ENCODE measurements at regions not wholly inside any gene's neighbourhood (a gene's known extent, or its start where the extent isn't known, plus 50 kb on each side); places are given as distances from the start of the nearest gene placed in this dataset.
"Not testable (repeated sequence)": the region's sequence is repeated elsewhere in the genome, so short reads cannot be mapped to it uniquely, and the experiment has no call there.

GRCh38 chr3:26291840-26292239 lies 330.7 kb upstream of the LRRC3B start:
- no peak for DNase-seq

DNA sequence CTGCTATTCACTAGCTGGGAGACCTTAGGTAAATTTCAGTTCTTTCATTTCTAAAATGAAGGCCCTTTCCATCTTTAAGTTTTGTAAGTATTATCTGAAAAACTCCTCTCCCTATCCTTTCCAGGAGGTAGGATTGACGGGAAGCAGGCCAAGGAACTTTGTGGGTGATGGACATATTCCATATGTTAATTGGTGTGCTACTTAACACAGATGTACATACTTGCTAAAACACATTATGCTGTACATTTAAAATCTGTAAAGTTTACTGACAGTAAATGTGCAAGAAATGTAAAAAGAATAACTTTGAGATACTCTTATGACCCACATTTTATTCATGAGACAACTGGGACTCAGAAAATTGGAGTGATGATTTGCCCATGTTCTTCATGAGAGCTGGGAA lies 329.8 kb upstream of the LRRC3B start:
- no peak for DNase-seq

GRCh38 chr3:26293329-26293844 lies 329.2 kb upstream of the LRRC3B start:
- no peak for DNase-seq

GRCh38 chr3:26307192-26307591 lies 315.4 kb upstream of the LRRC3B start:
- DNase-seq = no peak

GRCh38 chr3:26307787-26308186 lies 314.8 kb upstream of the LRRC3B start:
- DNase-seq = no peak

DNA sequence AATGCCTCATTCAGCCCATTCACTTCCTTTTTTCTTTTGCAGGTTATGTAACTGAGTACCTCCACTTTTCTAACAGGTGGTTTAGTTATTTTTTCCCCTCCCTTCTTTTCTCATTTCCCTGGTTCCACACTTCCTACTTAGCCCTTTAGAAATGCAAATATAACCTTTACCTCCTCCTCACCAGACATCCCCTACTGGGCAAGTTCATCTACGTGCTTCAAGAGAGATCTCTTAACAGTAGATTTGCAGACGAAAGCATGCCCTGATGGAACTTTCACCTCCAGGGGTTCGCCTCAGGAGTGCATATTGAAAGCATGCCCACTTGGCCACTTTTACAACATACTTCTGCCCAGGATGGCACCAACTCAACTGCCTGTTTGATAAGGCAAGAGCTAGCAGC lies 314.1 kb upstream of the LRRC3B start:
- no peak for DNase-seq

- DNase-seq = not testable (repeated sequence)
These were observed 313.0 kb upstream of the LRRC3B start for GRCh38 chr3:26309536-26309935.

GRCh38 chr3:26312816-26313215 lies 309.8 kb upstream of the LRRC3B start:
- DNase-seq = no peak

DNA sequence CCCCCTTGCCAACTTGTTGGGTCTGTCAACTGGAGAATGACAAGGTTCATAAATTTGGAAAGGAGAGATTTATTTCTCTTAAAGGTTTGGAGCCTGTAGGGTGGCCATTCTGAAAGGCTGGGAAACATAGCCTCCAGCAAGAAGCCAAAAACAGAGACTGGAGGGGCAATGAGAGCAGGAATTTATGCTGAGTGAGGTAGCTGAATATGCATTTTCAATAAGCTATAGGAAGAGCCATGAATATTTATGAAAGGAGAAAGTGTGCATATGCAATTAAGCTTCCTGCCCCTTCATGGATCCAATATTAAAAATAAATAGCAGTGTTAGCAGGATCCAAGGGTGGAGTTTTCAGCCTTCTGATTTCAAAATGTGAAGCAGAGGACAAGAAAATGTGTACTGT lies 306.1 kb upstream of the LRRC3B start:
- no peak for DNase-seq

DNA sequence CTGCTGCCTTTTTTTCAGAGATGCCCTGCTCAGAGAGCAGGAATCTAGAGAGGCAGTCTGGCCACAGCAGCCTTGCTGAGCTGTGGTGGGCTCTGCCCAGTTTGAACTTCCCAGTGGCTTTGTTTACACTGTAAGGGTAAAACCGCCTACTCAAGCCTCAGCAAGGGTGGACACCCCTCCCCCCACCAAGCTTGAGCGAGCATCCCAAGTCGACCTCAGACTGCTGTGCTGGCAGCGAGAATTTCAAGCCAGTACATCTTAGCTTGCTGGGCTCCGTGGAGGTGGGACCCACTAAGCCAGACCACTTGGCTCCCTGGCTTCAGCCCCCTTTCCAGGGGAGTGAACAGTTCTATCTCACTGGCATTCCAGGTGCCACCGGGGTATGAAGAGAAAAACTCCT lies 298.8 kb upstream of the LRRC3B start:
- DNase-seq = not testable (repeated sequence)

DNA sequence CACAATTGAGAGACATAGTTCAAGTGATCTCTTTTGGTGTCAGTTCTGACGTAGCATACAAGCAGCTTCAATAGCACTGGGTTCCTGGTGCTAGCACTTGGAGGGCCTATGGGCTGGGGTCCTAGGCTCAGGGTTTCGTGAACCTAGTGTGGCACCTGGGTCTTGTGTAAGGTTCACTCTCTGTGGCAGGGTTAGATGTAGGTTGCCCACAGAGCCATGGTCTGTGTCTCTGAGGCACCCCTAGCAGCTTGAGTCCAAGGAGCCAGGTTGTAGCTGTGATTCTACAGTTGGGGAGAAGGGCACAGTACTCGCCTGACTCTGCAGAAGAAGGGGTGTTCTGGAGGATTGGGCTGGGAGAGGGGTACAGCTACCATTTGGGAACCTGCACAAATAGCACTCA lies 282.6 kb upstream of the LRRC3B start:
- no peak for DNase-seq

DNA sequence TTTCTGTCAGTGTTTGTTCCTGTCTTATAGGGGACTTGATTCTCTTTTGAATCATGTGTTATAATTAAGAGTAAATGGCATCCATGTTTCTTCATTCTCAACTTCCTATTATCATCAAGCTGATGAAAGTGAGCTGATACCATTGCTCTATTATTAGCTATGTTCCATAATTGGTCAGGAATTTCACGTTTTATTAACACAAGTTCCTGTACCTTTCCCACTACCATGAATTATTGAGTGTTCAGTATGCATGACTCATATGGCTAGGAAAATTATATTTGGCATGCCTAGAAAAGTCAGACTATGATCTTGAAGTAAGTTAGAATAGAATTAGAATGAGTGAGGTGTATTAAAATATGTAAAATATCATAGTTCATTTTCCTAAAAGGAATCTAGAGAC lies 278.9 kb upstream of the LRRC3B start:
- DNase-seq = no peak

GRCh38 chr3:26345613-26346012 lies 277.0 kb upstream of the LRRC3B start:
- no peak for DNase-seq

DNA sequence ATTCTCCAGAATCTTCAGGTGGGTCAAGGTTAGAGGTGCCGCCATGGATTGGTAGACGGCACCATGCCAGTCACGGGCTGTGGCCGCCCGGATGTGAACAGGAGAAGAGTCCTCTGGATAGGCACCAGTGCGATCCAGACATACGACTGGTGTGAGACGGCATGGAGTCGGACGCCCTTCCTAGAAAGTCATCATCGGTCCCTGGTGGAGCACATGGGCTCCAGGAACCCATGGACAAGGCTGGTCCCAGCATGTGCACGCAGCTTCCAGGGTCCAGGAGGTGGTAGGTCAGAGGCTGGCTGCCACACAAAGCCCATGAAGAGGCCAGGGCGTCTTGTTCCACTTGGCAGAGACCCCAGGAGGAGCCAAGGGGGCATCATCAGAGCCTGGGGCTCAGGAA lies 276.1 kb upstream of the LRRC3B start:
- no peak for DNase-seq

- no peak for DNase-seq
These were observed 275.4 kb upstream of the LRRC3B start for GRCh38 chr3:26347150-26347549.

- no peak for DNase-seq
These were observed 271.7 kb upstream of the LRRC3B start for GRCh38 chr3:26350853-26351252.

DNA sequence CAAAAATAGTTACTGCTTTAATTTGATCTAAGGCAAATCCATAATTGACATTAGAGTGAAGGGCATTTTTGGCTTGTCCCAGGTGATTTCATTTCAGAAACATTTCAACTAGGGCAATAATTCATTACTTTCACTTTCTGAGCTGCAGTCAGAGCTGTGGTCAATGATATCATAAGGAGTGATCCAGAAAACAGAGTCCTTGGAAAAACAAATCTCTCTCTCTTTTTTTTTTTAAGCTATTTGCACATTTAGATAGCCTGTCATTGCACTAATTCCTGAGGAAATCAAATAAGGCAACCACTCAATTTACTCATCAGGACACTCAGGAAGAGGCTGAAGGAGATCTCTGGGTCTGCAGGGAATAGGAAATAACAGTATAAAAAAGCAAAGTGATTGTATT lies 269.5 kb upstream of the LRRC3B start:
- no peak for DNase-seq

DNA sequence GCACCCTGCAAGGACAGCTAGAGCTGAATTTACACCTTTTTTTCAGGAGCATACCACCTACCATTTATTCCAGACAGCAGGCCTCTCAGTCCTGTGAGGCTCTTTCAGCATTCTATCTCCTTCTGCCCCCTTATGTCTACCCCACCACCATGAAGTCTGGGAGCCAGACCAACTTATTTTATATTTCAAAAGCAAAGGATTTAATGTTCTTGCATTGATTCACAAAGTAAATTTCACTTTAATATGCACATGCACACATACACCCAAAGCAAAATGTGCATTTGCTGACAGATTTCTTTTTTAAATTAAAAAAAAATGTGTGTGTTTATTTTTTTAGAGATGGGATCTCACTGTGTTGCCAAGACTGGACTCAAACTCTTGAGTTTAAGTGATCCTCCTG lies 264.2 kb upstream of the LRRC3B start:
- DNase-seq = no peak

- DNase-seq = no peak
These were observed 256.9 kb upstream of the LRRC3B start for GRCh38 chr3:26365706-26366105.

DNA sequence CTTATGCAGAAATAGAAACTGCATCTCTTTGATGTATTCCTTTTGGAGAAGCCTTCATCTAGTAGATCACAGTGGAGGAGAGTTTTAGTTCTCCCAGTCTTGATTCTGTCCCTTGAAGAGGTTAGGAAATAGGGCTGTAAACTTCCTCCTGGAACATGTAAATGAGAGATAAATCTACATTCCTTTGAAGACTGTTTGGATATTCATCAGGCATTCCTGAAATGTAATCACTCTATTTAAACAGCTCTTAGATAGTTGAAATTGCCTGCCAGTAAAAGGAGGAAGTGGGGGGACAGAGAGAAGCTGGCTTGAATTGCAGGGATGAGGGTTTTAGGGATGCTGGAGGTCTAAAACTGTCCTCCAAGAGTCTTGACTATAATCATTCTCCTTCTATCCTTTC lies 254.3 kb upstream of the LRRC3B start:
- DNase-seq = no peak

DNA sequence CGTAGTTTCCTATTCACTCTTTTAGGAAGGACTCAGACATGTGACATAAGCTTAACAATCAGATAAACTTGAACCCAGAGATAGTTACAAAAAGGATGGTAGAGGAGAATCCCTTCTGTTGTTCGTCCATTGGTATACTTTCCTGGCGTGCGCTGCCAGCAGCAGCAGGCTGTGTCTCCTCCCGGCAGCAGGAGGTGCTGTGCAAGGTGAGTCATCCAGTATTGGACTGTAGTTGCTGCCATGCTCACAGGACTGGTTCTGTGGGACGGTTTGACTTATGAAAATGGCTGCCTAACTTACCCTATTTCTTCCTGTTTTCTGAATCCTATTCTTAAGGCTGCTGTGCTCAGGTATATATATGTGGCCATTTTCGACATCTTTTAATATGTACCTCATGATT lies 253.4 kb upstream of the LRRC3B start:
- no peak for DNase-seq

DNA sequence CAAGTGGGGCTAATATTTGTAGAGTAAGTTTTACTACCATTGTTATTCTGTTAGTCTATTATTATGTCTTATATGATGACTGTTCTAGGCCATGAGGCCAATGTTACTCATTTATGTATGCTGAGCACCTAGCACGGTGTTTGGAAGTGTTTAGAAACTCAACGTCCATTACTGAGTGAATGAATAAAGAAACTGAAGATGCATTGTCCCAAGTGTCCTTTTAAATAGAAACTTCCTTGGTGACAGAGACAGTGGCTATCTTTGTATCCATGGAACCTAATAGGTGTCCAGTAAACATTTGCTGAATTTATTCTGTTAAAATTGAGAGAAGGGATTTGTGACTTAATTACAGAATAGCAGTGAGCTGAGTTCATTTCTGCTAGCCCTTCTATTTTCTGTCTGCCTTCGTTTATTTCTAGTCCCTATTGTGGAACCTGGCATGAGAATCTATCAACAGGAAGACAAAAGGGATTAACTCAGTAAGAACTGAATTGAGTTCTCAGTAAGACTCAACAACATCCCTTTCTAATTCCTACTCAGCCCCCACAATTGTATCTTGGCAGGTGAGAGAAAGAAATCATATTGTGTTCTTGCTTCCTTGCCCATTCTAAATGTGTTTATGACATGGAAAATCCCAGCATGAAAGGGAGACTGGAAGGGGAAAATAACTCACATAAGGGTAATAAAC lies 246.6 kb upstream of the LRRC3B start:
- no peak for DNase-seq

GRCh38 chr3:26381411-26381810 lies 241.2 kb upstream of the LRRC3B start:
- no peak for DNase-seq

- DNase-seq = no peak
These were observed 215.9 kb upstream of the LRRC3B start for GRCh38 chr3:26406636-26407035.

DNA sequence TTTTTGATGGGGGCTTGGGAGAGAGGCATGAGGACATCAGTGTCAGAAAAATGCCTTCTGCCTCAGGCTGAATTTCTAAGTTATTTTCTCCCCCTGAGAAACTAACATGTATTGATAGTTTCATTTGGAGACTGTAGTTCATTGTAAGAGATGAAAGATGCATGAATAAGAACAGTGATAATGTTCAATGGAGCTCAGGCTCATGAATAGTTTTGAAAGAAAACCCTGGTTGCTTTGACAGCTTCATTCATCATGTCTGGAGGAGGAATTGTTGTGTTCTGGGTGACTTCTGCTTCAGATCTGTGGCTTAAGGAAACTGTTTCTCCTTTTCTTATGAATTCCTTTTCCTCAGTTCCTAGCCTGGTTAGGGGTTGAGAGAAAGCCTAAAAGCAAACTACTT lies 204.0 kb upstream of the LRRC3B start:
- DNase-seq = no peak

Measured in NCI-H748 treated with DMSO at 0.1 percent for 48 hours (cell line).